HEK293T (cell line): ENCODE measurements at regions not wholly inside any gene's neighbourhood (a gene's known extent, or its start where the extent isn't known, plus 50 kb on each side); places are given as distances from the start of the nearest gene placed in this dataset.

Experiments
- ARNT ChIP-seq: fragments of 450-650 bp; IDR thresholded peaks from 2 replicates; pipeline ENCODE4 v1.6.1; 2017; ENCODE audit warnings: mild to moderate bottlenecking
- CTBP1 ChIP-seq: fragments of 450-650 bp; IDR thresholded peaks from 2 replicates; pipeline ENCODE4 v1.6.1; 2016; ENCODE audit warnings: borderline replicate concordance
- ELF4 ChIP-seq: fragments of 450-650 bp; IDR thresholded peaks from 2 replicates; pipeline ENCODE4 v1.6.1; 2017; ENCODE audit warnings: antibody characterized with exemption
- FOXA1 ChIP-seq: fragments of 450-650 bp; IDR thresholded peaks from 2 replicates; pipeline ENCODE4 v1.6.1; 2016; ENCODE audit warnings: mild to moderate bottlenecking
- FOXK2 ChIP-seq: fragments of 450-650 bp; IDR thresholded peaks from 2 replicates; pipeline ENCODE4 v1.6.1; 2016; ENCODE audit warnings: mild to moderate bottlenecking
- FOXM1 ChIP-seq: fragments of 450-650 bp; IDR thresholded peaks from 2 replicates; pipeline ENCODE4 v1.6.1; 2017; ENCODE audit warnings: mild to moderate bottlenecking, borderline replicate concordance
- L3MBTL2 ChIP-seq: fragments of 450-650 bp; conservative IDR thresholded peaks from 2 replicates; pipeline ENCODE4 v1.6.1; 2016; ENCODE audit warnings: mild to moderate bottlenecking
- NFRKB ChIP-seq: fragments of 450-650 bp; IDR thresholded peaks from 2 replicates; pipeline ENCODE4 v1.6.1; 2016; ENCODE audit warnings: mild to moderate bottlenecking, moderate library complexity
- SP1 ChIP-seq: fragments of 450-650 bp; IDR thresholded peaks from 2 replicates; pipeline ENCODE4 v1.6.1; 2017
- SUZ12 ChIP-seq: fragments of 450-650 bp; IDR thresholded peaks from 2 replicates; pipeline ENCODE4 v1.6.1; 2016; ENCODE audit warnings: mild to moderate bottlenecking
- TARDBP ChIP-seq: fragments of 450-650 bp; IDR thresholded peaks from 2 replicates; pipeline ENCODE4 v1.6.1; 2016
- ZNF384 ChIP-seq: fragments of 450-650 bp; IDR thresholded peaks from 2 replicates; pipeline ENCODE4 v1.6.1; 2016
- TF ChIP-seq, protein P1 (sequence below): fragments of 450-650 bp; IDR thresholded peaks from 2 replicates; pipeline ENCODE4 v1.6.1; 2016

DNA sequence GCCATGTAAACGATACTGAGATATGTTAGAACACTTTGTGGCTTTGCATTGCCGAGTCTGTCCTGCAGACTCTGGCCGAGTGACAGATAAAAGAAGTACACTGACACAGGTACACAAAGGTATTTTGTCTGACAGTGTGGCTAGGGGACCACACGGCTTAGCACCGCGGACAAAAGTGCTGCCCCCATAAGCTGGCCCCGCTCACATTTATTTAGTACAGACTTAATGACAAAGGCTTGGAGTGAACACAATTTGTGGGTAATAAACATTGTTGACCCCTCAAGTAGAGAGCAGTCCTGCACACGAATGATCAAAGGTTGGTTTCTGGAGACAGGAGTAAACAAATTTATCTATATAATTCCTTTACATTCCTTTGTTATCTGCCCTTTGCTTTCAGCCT lies 976.8 kb downstream of the TRAM1L1 start:
- TF ChIP-seq FOXK2, result no peak
- TF ChIP-seq FOXM1, result no peak
- no peak for TF ChIP-seq SP1
- TF ChIP-seq FOXA1, result no peak
- TF ChIP-seq SUZ12, result no peak
- TF ChIP-seq ARNT, result no peak
- no peak for TF ChIP-seq L3MBTL2
- TF ChIP-seq NFRKB, result no peak
- TF ChIP-seq TARDBP, result no peak
- TF ChIP-seq ZNF384, result no peak
- no peak for TF ChIP-seq CTBP1
- TF ChIP-seq ELF4, result no peak
- TF ChIP-seq, protein P1, sequence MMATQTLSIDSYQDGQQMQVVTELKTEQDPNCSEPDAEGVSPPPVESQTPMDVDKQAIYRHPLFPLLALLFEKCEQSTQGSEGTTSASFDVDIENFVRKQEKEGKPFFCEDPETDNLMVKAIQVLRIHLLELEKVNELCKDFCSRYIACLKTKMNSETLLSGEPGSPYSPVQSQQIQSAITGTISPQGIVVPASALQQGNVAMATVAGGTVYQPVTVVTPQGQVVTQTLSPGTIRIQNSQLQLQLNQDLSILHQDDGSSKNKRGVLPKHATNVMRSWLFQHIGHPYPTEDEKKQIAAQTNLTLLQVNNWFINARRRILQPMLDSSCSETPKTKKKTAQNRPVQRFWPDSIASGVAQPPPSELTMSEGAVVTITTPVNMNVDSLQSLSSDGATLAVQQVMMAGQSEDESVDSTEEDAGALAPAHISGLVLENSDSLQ, result no peak
